ENCODE measurements at regions not wholly inside any gene's neighbourhood (a gene's known extent, or its start where the extent isn't known, plus 50 kb on each side); places are given as distances from the start of the nearest gene placed in this dataset.

DNA sequence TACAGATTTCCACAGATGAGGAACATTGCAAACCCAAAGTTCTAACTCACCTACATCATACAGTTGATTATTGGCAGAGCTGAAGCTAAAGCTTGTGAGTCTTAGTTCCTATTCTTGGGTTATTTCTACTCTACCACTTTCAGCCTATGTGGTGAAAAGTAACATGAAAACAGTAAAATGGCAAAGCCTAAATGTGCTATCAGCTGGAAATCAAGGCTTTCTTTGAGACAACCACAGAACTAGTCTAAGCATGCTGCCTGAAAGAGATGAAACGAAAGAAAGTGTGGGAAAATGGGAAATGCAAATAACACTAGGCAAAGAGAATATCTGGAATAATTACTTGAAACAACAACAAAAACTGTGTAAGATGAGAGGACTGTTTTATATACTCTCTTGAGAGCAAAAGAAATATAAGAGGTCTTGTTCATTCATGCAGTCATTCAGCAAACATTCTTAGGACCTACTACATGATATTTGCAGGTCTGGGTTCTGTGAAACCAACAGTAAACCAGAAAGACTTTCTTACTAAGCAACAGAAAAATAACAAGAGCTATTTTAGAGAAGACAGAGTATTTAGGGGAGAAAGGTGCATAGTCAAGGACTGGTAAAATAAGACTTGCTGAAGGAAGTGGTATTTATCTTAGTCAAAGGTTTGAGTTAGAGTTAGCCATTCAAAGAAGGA, 437.1 kb downstream of the HTR7 start:
- TF ChIP-seq, protein P1, sequence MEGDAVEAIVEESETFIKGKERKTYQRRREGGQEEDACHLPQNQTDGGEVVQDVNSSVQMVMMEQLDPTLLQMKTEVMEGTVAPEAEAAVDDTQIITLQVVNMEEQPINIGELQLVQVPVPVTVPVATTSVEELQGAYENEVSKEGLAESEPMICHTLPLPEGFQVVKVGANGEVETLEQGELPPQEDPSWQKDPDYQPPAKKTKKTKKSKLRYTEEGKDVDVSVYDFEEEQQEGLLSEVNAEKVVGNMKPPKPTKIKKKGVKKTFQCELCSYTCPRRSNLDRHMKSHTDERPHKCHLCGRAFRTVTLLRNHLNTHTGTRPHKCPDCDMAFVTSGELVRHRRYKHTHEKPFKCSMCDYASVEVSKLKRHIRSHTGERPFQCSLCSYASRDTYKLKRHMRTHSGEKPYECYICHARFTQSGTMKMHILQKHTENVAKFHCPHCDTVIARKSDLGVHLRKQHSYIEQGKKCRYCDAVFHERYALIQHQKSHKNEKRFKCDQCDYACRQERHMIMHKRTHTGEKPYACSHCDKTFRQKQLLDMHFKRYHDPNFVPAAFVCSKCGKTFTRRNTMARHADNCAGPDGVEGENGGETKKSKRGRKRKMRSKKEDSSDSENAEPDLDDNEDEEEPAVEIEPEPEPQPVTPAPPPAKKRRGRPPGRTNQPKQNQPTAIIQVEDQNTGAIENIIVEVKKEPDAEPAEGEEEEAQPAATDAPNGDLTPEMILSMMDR (IDR thresholded peaks at IDR 0.05): no peak
- no peaks in the 10 kb centered on the region for H3K27me3 ChIP-seq
- H3K4me3 ChIP-seq: no peak overlapping the region
- no peak overlapping the region for H3K27ac ChIP-seq
- ATAC-seq: no peak
- DNase-seq: no peak
- H3K36me3 ChIP-seq: no peaks in the 10 kb centered on the region
- no peaks in the 10 kb centered on the region for H3K4me1 ChIP-seq
- H3K9me3 ChIP-seq: no peaks in the 10 kb centered on the region
- intact Hi-C loops (cut with DNase I): no loop called here

DNA sequence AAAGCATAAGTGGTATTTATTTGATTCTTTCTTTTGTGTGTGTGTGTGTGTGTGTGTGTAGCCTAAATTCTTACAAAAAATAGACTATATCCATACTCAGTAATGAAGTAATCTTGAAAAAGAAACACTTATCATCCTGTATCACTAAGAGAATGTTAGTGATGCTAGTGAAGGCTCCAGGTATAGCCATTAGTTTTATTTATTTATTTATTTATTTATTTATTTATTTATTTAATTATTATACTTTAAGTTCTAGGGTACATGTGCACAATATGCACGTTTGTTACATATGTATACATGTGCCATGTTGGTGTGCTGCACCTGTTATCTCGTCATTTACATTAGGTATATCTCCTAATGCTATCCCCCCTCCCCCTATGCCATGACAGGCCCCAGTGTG, 436.0 kb downstream of the HTR7 start:
- no peak for ATAC-seq
- Histone ChIP-seq H3K36me3 (no peaks in the 10 kb centered on the region), H3K27ac (no peak overlapping the region), H3K4me1 (no peaks in the 10 kb centered on the region), H3K9me3 (no peaks in the 10 kb centered on the region), H3K4me3 (no peak overlapping the region), H3K27me3 (no peaks in the 10 kb centered on the region)
- no peak for DNase-seq
- intact Hi-C loops (cut with DNase I): no loop called here
- TF ChIP-seq, protein P1 (IDR thresholded peaks at IDR 0.05): no peak

DNA sequence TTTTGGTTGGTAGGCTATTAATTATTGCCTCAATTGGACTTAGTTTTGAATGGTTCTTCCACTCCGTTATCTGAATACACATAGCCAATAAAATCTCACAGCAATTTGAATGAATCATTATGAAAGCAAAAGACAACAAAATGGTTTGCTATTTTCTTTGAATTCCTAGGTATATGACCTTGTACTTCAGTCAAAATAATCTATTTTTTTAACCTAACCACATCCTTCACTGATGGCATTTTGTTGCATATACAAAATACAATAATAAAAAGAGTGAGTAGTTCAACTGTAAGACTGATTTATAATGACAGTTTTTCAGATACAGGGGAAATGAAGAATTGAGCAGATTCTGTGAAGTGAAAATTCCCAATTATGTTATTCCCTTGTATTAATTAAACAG, 433.1 kb downstream of the HTR7 start:
- no peaks in the 10 kb centered on the region for H3K4me1 ChIP-seq
- ATAC-seq (no peak), DNase-seq (no peak)
- intact Hi-C loops (cut with DNase I): no loop called here
- TF ChIP-seq, protein P1 (IDR thresholded peaks at IDR 0.05): no peak
- no peak overlapping the region for H3K27ac ChIP-seq
- no peaks in the 10 kb centered on the region for H3K9me3 ChIP-seq
- H3K27me3 ChIP-seq: no peaks in the 10 kb centered on the region
- H3K4me3 ChIP-seq: no peak overlapping the region
- H3K36me3 ChIP-seq: no peaks in the 10 kb centered on the region

DNA sequence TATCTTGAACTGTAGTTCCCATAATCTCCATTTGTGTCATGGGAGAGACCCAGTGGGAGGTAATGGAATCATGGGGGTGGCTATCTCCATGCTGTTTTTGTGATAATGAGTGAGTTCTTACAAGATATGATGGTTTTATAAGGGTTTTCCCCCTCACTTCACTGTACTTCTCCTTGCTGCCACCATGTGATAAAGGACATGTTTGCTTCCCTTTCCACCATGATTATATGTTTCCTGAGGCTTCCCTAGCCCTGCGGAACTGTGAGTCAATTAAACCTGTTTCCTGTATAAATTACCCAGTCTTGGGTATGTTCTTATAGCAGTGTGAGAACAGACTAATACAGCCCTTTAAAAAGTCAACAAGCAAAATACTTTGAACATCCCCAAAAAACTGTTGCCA, 427.7 kb downstream of the HTR7 start:
- no peak for DNase-seq
- H3K27ac ChIP-seq: no peak overlapping the region
- no peaks in the 10 kb centered on the region for H3K36me3 ChIP-seq
- no peaks in the 10 kb centered on the region for H3K4me1 ChIP-seq
- intact Hi-C loops (cut with DNase I): no loop called here
- TF ChIP-seq, protein P1 (IDR thresholded peaks at IDR 0.05): no peak
- H3K27me3 ChIP-seq: no peaks in the 10 kb centered on the region
- ATAC-seq: no peak
- no peaks in the 10 kb centered on the region for H3K9me3 ChIP-seq
- H3K4me3 ChIP-seq: no peak overlapping the region

DNA sequence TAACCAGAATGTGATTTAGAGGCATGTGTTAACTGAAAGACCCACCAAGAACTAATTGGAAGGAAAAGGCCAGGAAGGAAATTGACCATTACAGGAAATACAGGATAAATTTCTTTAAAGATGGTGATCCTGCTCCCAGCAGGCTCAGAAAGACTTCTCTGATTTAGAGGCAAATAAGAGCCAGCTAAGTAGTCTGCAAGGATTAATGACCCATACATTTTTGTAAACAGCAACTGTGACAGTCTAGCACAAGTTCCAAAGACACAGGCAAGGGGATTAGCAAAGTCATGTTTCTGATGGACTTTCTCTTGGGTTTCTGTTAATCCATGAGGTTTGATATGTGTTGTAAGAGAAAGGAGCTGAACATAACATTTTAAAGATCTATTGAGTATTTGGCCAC, 425.0 kb downstream of the HTR7 start:
- Histone ChIP-seq H3K9me3 (no peaks in the 10 kb centered on the region), H3K27me3 (no peaks in the 10 kb centered on the region), H3K36me3 (no peaks in the 10 kb centered on the region), H3K27ac (no peak overlapping the region), H3K4me3 (no peak overlapping the region), H3K4me1 (no peaks in the 10 kb centered on the region)
- intact Hi-C loops (cut with DNase I): no loop called here
- DNase-seq: no peak
- TF ChIP-seq, protein P1 (IDR thresholded peaks at IDR 0.05): no peak
- no peak for ATAC-seq

DNA sequence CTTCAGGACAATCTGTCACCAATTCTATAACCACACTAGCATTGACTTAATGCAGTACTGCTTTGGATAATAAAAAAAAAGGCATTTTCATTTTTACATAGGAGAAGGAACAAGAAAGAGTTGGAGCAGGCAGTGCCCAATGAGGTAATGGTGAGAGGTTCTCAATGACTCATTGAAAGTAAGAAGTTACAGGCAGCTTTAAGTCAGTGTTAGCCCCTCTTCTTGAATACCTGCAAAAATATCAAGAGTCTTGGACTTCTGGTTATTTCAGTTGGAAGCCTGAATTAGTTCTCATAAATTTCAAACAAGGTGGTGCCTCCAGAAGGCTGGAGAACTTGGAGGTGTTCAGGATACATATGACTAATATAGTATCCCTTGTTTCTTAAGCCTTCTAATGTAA, 422.5 kb downstream of the HTR7 start:
- TF ChIP-seq, protein P1 (IDR thresholded peaks at IDR 0.05): no peak
- intact Hi-C loops (cut with DNase I): no loop called here
- DNase-seq: no peak
- Histone ChIP-seq H3K4me1 (no peaks in the 10 kb centered on the region), H3K4me3 (no peak overlapping the region), H3K9me3 (no peaks in the 10 kb centered on the region), H3K36me3 (no peaks in the 10 kb centered on the region), H3K27ac (no peak overlapping the region), H3K27me3 (no peaks in the 10 kb centered on the region)
- ATAC-seq: no peak
